ENCODE measurements at regions not wholly inside any gene's neighbourhood (a gene's known extent, or its start where the extent isn't known, plus 50 kb on each side); places are given as distances from the start of the nearest gene placed in this dataset.

GRCh38 chr10:4567637-4568036, 258.4 kb upstream of the AKR1E2 start:
- TF ChIP-seq POLR2A (IDR thresholded peaks at IDR 0.05) (no peak), CTCF (IDR thresholded peaks at IDR 0.05) (no peak)
- intact Hi-C loops (cut with DNase I; ENCODE audit: low total_unique reads): no loop called here

GRCh38 chr10:4566011-4566410, 260.0 kb upstream of the AKR1E2 start:
- TF ChIP-seq POLR2A (IDR thresholded peaks at IDR 0.05) (no peak), CTCF (IDR thresholded peaks at IDR 0.05) (no peak)
- Histone ChIP-seq H3K4me3 (no peak overlapping the region), H3K4me1 (no peaks in the 10 kb centered on the region), H3K27me3 (no peaks in the 10 kb centered on the region), H3K36me3 (ENCODE audit: low read depth, missing control alignments) (no peaks in the 10 kb centered on the region), H3K9me3 (no peaks in the 10 kb centered on the region), H3K27ac (no peak overlapping the region)
- WGBS, 2 donors: 85 to 86% methylated on average over 2 of the region's 2 CpGs
- no peak for DNase-seq
- intact Hi-C loops (cut with DNase I; ENCODE audit: low total_unique reads): no loop called here

More at GRCh38 chr10:4567637-4568036, 258.4 kb upstream of the AKR1E2 start:
- H3K9me3 ChIP-seq: no peaks in the 10 kb centered on the region
- WGBS, 2 donors: 96 to 100% methylated on average over 1 of the region's 1 CpG
- DNase-seq: no peak
- no peaks in the 10 kb centered on the region for H3K36me3 ChIP-seq (ENCODE audit: low read depth, missing control alignments)
- no peaks in the 10 kb centered on the region for H3K27me3 ChIP-seq
- H3K27ac ChIP-seq: no peak overlapping the region
- no peaks in the 10 kb centered on the region for H3K4me1 ChIP-seq
- H3K4me3 ChIP-seq: no peak overlapping the region

- H3K27ac ChIP-seq: no peak overlapping the region
- no peaks in the 10 kb centered on the region for H3K27me3 ChIP-seq
- WGBS, 2 donors: 90 to 94% methylated on average over 5 of the region's 5 CpGs
- DNase-seq: no peak
- no peaks in the 10 kb centered on the region for H3K9me3 ChIP-seq
- intact Hi-C loops (cut with DNase I; ENCODE audit: low total_unique reads): no loop called here
- TF ChIP-seq CTCF (IDR thresholded peaks at IDR 0.05) (no peak), POLR2A (IDR thresholded peaks at IDR 0.05) (no peak)
- no peak overlapping the region for H3K4me3 ChIP-seq
- no peaks in the 10 kb centered on the region for H3K4me1 ChIP-seq
- H3K36me3 ChIP-seq (ENCODE audit: low read depth, missing control alignments): no peaks in the 10 kb centered on the region
These were observed 264.7 kb upstream of the AKR1E2 start for GRCh38 chr10:4561296-4561695.

GRCh38 chr10:4557469-4557868, 268.5 kb upstream of the AKR1E2 start:
- Histone ChIP-seq H3K36me3 (ENCODE audit: low read depth, missing control alignments) (no peaks in the 10 kb centered on the region), H3K4me3 (no peak overlapping the region), H3K9me3 (no peaks in the 10 kb centered on the region), H3K27me3 (no peaks in the 10 kb centered on the region), H3K4me1 (no peaks in the 10 kb centered on the region), H3K27ac (no peak overlapping the region)
- no peak for TF ChIP-seq POLR2A (IDR thresholded peaks at IDR 0.05)
- no peak for TF ChIP-seq CTCF (IDR thresholded peaks at IDR 0.05)
- DNase-seq: no peak
- intact Hi-C loops (cut with DNase I; ENCODE audit: low total_unique reads): no loop called here
- 84 to 87% methylated on average over 5 to 13 of the region's 13 CpGs for WGBS, 2 donors

GRCh38 chr10:4556527-4556926, 269.5 kb upstream of the AKR1E2 start:
- Histone ChIP-seq H3K4me1 (no peaks in the 10 kb centered on the region), H3K4me3 (no peak overlapping the region), H3K27me3 (no peaks in the 10 kb centered on the region), H3K9me3 (no peaks in the 10 kb centered on the region), H3K27ac (no peak overlapping the region), H3K36me3 (ENCODE audit: low read depth, missing control alignments) (no peaks in the 10 kb centered on the region)
- no peak for DNase-seq
- intact Hi-C loops (cut with DNase I; ENCODE audit: low total_unique reads): no loop called here
- TF ChIP-seq CTCF (IDR thresholded peaks at IDR 0.05): no peak
- TF ChIP-seq POLR2A (IDR thresholded peaks at IDR 0.05): no peak

Measured in testis (tissue), 2 donors.